ENCODE measurements at regions not wholly inside any gene's neighbourhood (a gene's known extent, or its start where the extent isn't known, plus 50 kb on each side); places are given as distances from the start of the nearest gene placed in this dataset.

DNA sequence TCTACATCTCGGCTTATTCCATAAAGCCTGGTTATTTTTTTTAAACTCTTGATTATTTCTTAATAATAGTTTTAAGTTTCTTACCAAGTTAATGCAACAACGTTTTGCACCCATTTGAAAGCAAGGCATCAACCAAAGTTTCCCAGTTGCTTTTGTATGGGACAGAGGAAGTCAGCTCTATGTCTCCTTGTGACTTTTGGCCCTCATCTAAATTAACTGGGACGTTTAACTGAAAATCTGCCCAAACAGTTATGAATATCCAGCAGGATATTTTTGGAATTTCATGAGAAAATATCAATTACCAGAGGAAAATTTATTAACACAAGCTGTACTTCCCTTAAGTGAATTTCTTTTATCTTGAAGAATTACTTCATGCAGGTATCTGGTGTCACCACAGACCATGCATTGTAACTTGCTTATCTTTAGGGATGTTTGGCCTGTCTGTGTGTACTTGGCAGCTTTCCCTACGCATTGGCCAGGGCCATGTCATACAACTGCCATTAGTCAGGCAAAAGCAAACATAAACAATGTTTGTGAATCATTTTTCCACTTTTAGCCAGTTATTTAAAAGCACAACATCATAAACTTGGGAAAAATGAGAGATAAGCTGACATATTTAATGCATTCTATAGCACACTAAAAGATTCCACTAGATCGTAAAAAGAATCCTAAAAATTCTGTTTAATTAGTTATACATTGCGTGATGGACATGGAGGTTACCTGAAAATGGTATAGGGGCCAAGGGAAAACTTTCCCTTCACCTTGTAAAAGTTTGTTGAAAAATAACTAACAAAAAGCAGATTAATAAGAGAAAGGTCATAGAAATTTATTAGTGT is 101.4 kb upstream of the PDE5A start:
- Histone ChIP-seq H3K9ac (ENCODE audit: low read length) (peak overlapping the region; percentile 59), H3K4me3 (ENCODE audit: low read length) (no peak overlapping the region), H3K4me1 (ENCODE audit: control insufficient read depth, insufficient read depth, low read length) (peaks cover 67% of the 10 kb centered on the region), H3K9me3 (ENCODE audit: control insufficient read depth, low read length) (no peaks in the 10 kb centered on the region), H3K36me3 (ENCODE audit: control insufficient read depth, insufficient read depth, low read length, severe bottlenecking) (no peaks in the 10 kb centered on the region), H3K27me3 (replicated peaks; ENCODE audit: control insufficient read depth, insufficient read depth, low read length) (no peaks in the 10 kb centered on the region)
- DNase-seq (ENCODE audit: low read depth), result peak; percentile 83

DNA sequence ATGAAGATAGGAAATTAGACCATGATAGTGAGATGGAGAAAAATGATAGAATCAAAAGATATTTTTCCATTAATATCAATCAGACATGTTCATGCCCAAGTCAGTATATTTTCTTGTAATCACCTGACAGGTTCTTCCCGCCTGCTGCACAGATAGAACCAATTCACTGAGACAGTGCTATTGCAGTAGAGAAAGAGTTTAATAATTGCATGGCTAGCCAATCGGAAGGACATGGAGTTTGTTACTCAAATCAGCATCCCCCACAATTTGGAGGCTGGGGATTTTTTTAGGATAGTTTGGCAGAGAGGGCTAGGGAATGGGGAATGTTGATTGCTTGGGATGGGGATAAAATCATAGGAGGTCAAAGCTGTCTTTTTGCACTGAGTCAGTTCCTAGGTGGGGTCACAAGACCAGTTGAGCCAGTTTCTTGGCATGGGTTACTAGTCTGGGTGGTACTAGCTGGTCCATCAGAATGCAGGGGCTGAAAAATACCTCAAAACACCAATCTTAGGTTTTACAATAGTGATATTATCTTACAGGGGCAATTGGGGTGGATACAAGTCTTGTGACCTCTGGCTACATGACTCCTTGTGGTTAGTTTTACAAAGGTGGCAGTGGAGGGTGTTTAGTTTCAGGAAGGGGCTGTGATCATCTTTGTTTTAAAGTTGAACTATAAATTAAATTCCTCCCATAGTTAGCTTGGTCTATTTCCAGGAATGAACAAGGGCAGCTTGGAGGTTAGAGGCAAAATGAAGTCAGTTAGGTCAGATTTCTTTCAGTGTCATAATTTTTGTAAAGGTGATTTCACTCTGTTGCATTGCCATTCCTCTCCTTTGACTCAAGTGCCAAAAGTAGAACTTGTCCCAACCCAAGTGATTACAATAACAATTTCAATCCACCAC is 100.3 kb upstream of the PDE5A start:
- Histone ChIP-seq H3K27me3 (replicated peaks; ENCODE audit: control insufficient read depth, insufficient read depth, low read length) (no peaks in the 10 kb centered on the region), H3K4me3 (ENCODE audit: low read length) (no peak overlapping the region), H3K9me3 (ENCODE audit: control insufficient read depth, low read length) (no peaks in the 10 kb centered on the region), H3K36me3 (ENCODE audit: control insufficient read depth, insufficient read depth, low read length, severe bottlenecking) (no peaks in the 10 kb centered on the region), H3K4me1 (ENCODE audit: control insufficient read depth, insufficient read depth, low read length) (peaks cover 62% of the 10 kb centered on the region), H3K9ac (ENCODE audit: low read length) (no peak overlapping the region)
- DNase-seq (ENCODE audit: low read depth), result peak; percentile 29

DNA sequence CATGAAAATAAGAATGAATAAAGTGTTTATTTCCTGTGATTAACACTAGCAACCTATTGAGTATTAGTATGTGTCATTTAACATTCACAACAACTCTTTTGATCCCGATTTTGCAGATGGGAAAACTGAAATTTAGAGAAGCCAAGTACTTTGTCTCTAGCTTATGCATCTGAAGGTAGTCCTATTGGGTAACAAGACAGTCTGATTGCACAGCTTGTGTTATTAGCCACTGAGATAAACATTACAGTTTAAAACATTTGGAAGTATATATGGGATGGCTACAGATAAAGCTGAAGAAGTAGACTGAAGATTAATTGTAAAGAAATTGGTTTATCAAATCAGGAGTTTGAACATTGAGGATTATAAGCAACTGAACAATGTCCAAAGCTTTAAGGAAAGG is 99.6 kb upstream of the PDE5A start:
- Histone ChIP-seq H3K4me1 (ENCODE audit: control insufficient read depth, insufficient read depth, low read length) (peaks cover 58% of the 10 kb centered on the region), H3K4me3 (ENCODE audit: low read length) (no peak overlapping the region), H3K9me3 (ENCODE audit: control insufficient read depth, low read length) (no peaks in the 10 kb centered on the region), H3K27me3 (replicated peaks; ENCODE audit: control insufficient read depth, insufficient read depth, low read length) (no peaks in the 10 kb centered on the region), H3K36me3 (ENCODE audit: control insufficient read depth, insufficient read depth, low read length, severe bottlenecking) (no peaks in the 10 kb centered on the region), H3K9ac (ENCODE audit: low read length) (no peak overlapping the region)
- no peak for DNase-seq (ENCODE audit: low read depth)

DNA sequence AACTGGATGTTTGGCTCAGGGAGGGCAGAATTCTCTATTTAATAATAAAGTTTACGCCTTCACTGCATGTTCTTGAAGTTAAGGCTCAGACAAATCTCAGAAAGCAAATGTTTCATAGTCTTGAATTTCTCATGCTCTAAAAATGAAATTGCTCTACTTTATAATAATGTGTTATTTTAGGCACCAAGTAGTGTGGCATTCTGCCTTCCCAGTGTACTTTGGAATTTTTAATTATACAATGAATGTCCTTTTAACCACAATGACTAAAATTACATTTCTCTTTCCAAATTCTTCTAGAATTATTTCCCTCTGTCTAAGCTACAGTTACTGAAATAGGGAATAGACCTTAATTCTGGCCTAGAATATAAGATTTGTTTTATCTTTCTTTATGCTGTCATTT is 97.9 kb upstream of the PDE5A start:
- H3K9ac ChIP-seq (ENCODE audit: low read length), result peak overlapping the region; percentile 41
- peak; percentile 71 for DNase-seq (ENCODE audit: low read depth)
- H3K9me3 ChIP-seq (ENCODE audit: control insufficient read depth, low read length), result no peaks in the 10 kb centered on the region
- H3K36me3 ChIP-seq (ENCODE audit: control insufficient read depth, insufficient read depth, low read length, severe bottlenecking), result no peaks in the 10 kb centered on the region
- H3K4me3 ChIP-seq (ENCODE audit: low read length), result peak overlapping the region; percentile 32
- peaks cover 50% of the 10 kb centered on the region for H3K4me1 ChIP-seq (ENCODE audit: control insufficient read depth, insufficient read depth, low read length)
- no peaks in the 10 kb centered on the region for H3K27me3 ChIP-seq (replicated peaks; ENCODE audit: control insufficient read depth, insufficient read depth, low read length)

DNA sequence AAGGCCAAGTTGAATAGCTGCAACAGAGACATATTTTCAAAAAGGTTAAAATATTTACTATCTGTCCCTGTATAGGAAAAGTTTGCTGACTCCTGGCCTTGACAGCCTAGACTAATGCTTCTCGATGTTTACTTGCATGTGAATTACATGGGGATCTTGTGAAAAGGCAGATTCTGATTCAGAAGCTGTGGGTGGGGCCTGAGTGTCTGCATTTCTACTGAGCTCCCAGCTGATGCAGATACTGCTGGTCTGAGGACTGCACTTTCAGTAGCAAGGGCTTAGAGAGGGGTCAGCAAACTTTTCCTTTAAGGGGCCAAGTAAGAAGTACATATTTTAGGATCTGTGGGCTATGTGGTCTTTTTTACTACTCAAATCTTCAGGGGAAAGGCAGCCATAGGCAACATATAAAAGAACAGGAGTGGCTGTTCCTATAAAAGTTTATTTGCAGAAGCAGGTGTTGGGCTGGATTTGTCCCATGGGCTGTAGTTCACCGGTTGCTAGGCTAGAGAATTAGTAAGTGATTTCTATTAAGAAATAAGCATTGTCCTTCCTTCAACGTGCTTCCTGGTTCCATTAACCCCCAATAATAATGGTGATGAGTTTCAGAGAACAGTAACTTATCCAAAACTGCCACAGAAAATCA is 97.2 kb upstream of the PDE5A start:
- Histone ChIP-seq H3K4me3 (ENCODE audit: low read length) (peak overlapping the region; percentile 32), H3K9ac (ENCODE audit: low read length) (peak overlapping the region; percentile 41), H3K36me3 (ENCODE audit: control insufficient read depth, insufficient read depth, low read length, severe bottlenecking) (no peaks in the 10 kb centered on the region), H3K27me3 (replicated peaks; ENCODE audit: control insufficient read depth, insufficient read depth, low read length) (no peaks in the 10 kb centered on the region), H3K4me1 (ENCODE audit: control insufficient read depth, insufficient read depth, low read length) (peaks cover 43% of the 10 kb centered on the region), H3K9me3 (ENCODE audit: control insufficient read depth, low read length) (no peaks in the 10 kb centered on the region)
- DNase-seq (ENCODE audit: low read depth), result peak; percentile 51

DNA sequence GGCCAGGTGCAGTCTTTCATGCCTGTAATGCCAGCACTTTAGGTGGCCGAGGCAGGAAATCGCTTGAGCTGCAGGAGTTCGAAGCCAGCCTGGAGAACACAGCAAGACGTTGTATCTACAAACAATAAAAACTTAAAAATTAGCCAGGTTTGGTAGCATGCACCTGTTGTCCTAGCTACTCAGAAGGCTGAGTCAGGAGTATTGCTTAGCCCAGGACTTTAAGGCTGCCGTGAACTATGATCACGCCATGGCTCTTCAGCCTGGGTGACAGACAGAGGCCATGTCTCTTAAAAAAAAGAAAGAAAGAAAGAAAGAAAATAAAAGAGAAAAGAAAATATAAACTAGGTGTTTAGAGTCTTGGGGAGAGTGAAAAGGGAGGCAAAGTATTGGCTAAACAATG is 96.4 kb upstream of the PDE5A start:
- Histone ChIP-seq H3K36me3 (ENCODE audit: control insufficient read depth, insufficient read depth, low read length, severe bottlenecking) (no peaks in the 10 kb centered on the region), H3K9ac (ENCODE audit: low read length) (no peak overlapping the region), H3K9me3 (ENCODE audit: control insufficient read depth, low read length) (no peaks in the 10 kb centered on the region), H3K4me3 (ENCODE audit: low read length) (no peak overlapping the region), H3K27me3 (replicated peaks; ENCODE audit: control insufficient read depth, insufficient read depth, low read length) (no peaks in the 10 kb centered on the region), H3K4me1 (ENCODE audit: control insufficient read depth, insufficient read depth, low read length) (peaks cover 35% of the 10 kb centered on the region)
- DNase-seq (ENCODE audit: low read depth), result no peak

DNA sequence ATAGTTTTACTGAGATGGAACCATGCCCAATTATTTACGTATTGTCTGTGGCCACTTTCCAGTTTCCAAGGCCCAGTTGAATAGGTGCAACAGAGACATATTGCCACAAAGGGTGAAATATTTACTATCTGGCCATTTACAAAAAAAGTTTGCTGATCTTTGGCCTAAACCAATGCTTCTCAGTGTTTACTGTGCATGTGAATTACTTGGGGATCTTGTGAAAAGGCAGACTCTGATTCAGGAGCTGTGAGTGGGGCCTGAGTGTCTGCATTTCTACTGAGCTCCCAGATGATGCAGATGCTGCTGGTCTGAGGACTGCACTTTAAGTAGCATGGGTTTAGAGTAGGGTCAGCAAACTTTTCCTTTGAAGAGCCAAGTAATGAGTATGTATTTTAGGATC is 94.1 kb upstream of the PDE5A start:
- H3K36me3 ChIP-seq (ENCODE audit: control insufficient read depth, insufficient read depth, low read length, severe bottlenecking), result no peaks in the 10 kb centered on the region
- peaks cover 9% of the 10 kb centered on the region for H3K9me3 ChIP-seq (ENCODE audit: control insufficient read depth, low read length)
- H3K4me3 ChIP-seq (ENCODE audit: low read length), result no peak overlapping the region
- no peak overlapping the region for H3K9ac ChIP-seq (ENCODE audit: low read length)
- DNase-seq (ENCODE audit: low read depth), result no peak
- H3K4me1 ChIP-seq (ENCODE audit: control insufficient read depth, insufficient read depth, low read length), result peaks cover 23% of the 10 kb centered on the region
- no peaks in the 10 kb centered on the region for H3K27me3 ChIP-seq (replicated peaks; ENCODE audit: control insufficient read depth, insufficient read depth, low read length)

DNA sequence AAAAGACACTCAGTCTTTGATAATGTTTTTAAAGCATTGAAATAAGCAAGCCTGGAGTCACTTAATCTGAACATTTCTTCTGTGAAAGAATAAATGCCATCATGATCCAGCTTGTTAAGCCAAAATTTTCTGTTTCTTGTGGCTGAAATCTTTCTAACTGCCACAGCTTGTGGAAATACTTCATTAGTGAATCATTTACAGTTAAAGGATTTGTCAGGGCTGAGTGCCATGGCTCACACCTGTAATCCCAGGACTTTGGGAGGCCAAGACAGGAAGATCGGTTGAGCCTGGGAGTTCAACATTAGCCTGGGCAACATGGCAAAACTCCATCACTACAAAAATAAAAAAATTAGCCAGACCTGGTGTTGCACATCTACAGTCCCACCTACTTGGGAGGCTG is 93.3 kb upstream of the PDE5A start:
- no peak for DNase-seq (ENCODE audit: low read depth)
- no peak overlapping the region for H3K9ac ChIP-seq (ENCODE audit: low read length)
- H3K36me3 ChIP-seq (ENCODE audit: control insufficient read depth, insufficient read depth, low read length, severe bottlenecking), result no peaks in the 10 kb centered on the region
- no peak overlapping the region for H3K4me3 ChIP-seq (ENCODE audit: low read length)
- peaks cover 18% of the 10 kb centered on the region for H3K4me1 ChIP-seq (ENCODE audit: control insufficient read depth, insufficient read depth, low read length)
- no peaks in the 10 kb centered on the region for H3K27me3 ChIP-seq (replicated peaks; ENCODE audit: control insufficient read depth, insufficient read depth, low read length)
- peaks cover 16% of the 10 kb centered on the region for H3K9me3 ChIP-seq (ENCODE audit: control insufficient read depth, low read length)

DNA sequence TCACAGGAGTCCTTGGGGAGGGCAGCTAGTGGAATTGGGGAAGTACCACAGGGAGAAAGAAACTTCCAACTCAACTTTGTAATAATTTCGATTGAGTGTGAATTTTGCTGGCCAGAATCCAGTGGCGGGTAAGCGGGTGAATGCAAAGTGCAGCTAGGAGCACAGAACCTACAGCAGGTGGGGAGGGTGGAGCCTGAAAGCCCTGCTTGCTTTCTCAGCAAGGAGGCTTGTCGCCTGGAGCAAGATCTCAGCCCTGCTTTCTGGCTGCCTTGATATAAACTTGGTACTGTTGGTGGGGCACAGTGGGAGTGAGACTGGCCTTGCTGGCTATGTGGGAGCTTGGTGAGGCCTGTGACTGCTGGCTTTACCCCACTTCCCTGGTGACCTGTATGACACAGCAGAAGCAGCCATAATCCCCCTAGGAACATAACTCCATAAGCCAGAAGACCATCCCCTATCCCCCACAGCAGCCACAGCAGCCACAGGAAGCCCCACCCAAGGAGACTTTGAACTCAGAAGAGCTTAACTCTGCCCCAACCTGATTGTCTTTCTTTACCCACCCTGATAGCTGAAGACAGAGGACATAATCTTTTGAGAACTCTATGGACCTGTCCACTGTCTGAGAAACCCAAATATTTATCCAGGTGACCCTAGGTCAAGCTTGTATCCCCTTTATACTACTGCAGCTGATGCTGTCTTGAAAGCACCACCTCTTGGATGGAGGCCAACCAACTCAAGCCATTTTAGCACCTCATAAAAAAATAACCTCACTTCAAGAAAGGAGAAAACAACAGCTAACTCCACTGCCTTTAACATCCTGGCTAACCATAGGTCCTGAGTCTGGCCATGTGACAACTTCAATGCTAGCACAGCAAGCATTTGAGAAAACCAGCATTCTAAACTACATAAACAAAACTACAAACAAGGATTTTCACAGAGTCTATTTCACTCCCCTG is 87.2 kb upstream of the PDE5A start:
- no peaks in the 10 kb centered on the region for H3K36me3 ChIP-seq (ENCODE audit: control insufficient read depth, insufficient read depth, low read length, severe bottlenecking)
- no peaks in the 10 kb centered on the region for H3K4me1 ChIP-seq (ENCODE audit: control insufficient read depth, insufficient read depth, low read length)
- peaks cover 23% of the 10 kb centered on the region for H3K9me3 ChIP-seq (ENCODE audit: control insufficient read depth, low read length)
- H3K27me3 ChIP-seq (replicated peaks; ENCODE audit: control insufficient read depth, insufficient read depth, low read length), result no peaks in the 10 kb centered on the region
- no peak overlapping the region for H3K9ac ChIP-seq (ENCODE audit: low read length)
- no peak for DNase-seq (ENCODE audit: low read depth)
- H3K4me3 ChIP-seq (ENCODE audit: low read length), result no peak overlapping the region

DNA sequence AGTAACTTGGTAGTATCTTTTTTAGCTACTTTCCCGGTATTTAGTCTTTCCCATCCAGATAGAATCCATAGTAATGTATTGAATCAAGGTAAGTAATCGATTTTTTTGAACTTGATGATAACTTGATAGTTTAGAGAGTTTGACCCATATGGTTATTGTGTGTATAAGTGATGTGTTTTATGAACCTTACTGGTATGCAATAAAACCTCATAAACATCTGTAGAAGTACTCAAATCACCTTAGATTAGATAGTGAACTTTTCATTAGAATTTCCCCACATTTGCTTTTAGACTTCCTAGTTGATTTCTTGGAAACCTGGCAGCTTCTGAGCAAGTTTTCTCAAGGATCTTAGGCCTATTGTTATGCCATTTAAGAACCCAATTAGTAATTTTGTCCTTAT is 80.8 kb upstream of the PDE5A start:
- H3K9me3 ChIP-seq (ENCODE audit: control insufficient read depth, low read length), result no peaks in the 10 kb centered on the region
- no peak overlapping the region for H3K4me3 ChIP-seq (ENCODE audit: low read length)
- no peaks in the 10 kb centered on the region for H3K27me3 ChIP-seq (replicated peaks; ENCODE audit: control insufficient read depth, insufficient read depth, low read length)
- H3K9ac ChIP-seq (ENCODE audit: low read length), result no peak overlapping the region
- DNase-seq (ENCODE audit: low read depth), result no peak
- H3K4me1 ChIP-seq (ENCODE audit: control insufficient read depth, insufficient read depth, low read length), result no peaks in the 10 kb centered on the region
- no peaks in the 10 kb centered on the region for H3K36me3 ChIP-seq (ENCODE audit: control insufficient read depth, insufficient read depth, low read length, severe bottlenecking)

Measured in adipocyte (in vitro differentiated cells).